GM23248 (cell line): ENCODE measurements at regions not wholly inside any gene's neighbourhood (a gene's known extent, or its start where the extent isn't known, plus 50 kb on each side); places are given as distances from the start of the nearest gene placed in this dataset.

Source experiments
- EZH2 ChIP-seq: fragments of 200-600 bp; sonication (generic); IDR thresholded peaks from 2 replicates; pipeline ENCODE4 v1.6.1; 2018; ENCODE audit warnings: antibody characterized with exemption, mild to moderate bottlenecking; ENCODE audit not compliant: insufficient read depth, poor library complexity, severe bottlenecking
- EZH2phosphoT487 ChIP-seq: fragments of 200-600 bp; sonication (generic); IDR thresholded peaks from 2 replicates; pipeline ENCODE4 v1.6.1; 2018; ENCODE audit warnings: antibody characterized with exemption, moderate library complexity, mild to moderate bottlenecking, low read depth; ENCODE audit not compliant: insufficient read depth

GRCh38 chr13:107617527-107617926, 597.8 kb downstream of the LIG4 start:
- TF ChIP-seq EZH2 (no peak), EZH2phosphoT487 (no peak)
